Glutamatergic neuron (in vitro differentiated cells): ENCODE measurements at regions not wholly inside any gene's neighbourhood (a gene's known extent, or its start where the extent isn't known, plus 50 kb on each side); places are given as distances from the start of the nearest gene placed in this dataset.

Source experiments
- DNase-seq: peaks from one replicate; pipeline ENCODE4 v3.0.0; 2022
- H3K27ac Mint-ChIP-seq: one replicate; pipeline ENCODE4 v1.8.0; 2020; ENCODE audit warnings: mild to moderate bottlenecking, mixed read lengths, inconsistent platforms; ENCODE audit not compliant: unreplicated experiment
- H3K27me3 Mint-ChIP-seq: one replicate; pipeline ENCODE4 v1.8.0; 2020; ENCODE audit warnings: mild to moderate bottlenecking, moderate library complexity, mixed read lengths, inconsistent platforms; ENCODE audit not compliant: unreplicated experiment
- H3K36me3 Mint-ChIP-seq: one replicate; pipeline ENCODE4 v1.8.0; 2020; ENCODE audit warnings: mild to moderate bottlenecking, mixed read lengths, inconsistent platforms; ENCODE audit not compliant: unreplicated experiment
- H3K4me1 Mint-ChIP-seq: one replicate; pipeline ENCODE4 v1.8.0; 2020; ENCODE audit warnings: mild to moderate bottlenecking, low read depth, mixed read lengths, inconsistent platforms; ENCODE audit not compliant: unreplicated experiment
- H3K4me3 Mint-ChIP-seq: one replicate; pipeline ENCODE4 v1.8.0; 2020; ENCODE audit warnings: mild to moderate bottlenecking, mixed read lengths, inconsistent platforms; ENCODE audit not compliant: unreplicated experiment
- H3K9me3 Mint-ChIP-seq: one replicate; pipeline ENCODE4 v1.8.0; 2020; ENCODE audit warnings: mild to moderate bottlenecking, moderate library complexity, mixed read lengths, inconsistent platforms; ENCODE audit not compliant: unreplicated experiment
- TF ChIP-seq, protein P1 (sequence below): fragments of 200-600 bp; sonication (generic); IDR thresholded peaks from one replicate; pipeline ENCODE4 v1.5.0; 2021; ENCODE audit not compliant: partially characterized antibody, unreplicated experiment

DNA sequence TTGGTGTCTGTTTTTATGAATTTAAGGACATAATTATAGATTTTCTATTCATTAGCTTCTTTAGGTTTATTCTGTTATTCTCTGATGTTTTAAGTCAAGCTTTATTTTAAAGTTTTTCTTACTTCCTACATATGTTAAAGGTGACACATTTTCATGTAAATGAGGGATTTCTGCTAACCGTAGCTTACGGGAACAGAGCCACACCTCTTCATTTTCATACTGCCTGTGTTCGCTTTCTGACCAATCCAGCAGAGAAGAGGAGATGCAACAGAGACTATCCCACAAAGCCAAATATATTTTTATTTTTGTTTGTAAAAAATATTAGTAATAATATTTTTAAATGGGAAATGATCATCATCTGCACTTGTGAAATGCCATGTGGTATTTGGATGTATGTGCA lies 774.1 kb downstream of the BRD1 start:
- peaks cover 23% of the 10 kb centered on the region for H3K9me3 Mint-ChIP-seq
- H3K4me3 Mint-ChIP-seq: no peak overlapping the region
- DNase-seq: no peak
- no peak overlapping the region for H3K27ac Mint-ChIP-seq
- no peaks in the 10 kb centered on the region for H3K4me1 Mint-ChIP-seq
- no peaks in the 10 kb centered on the region for H3K27me3 Mint-ChIP-seq
- H3K36me3 Mint-ChIP-seq: peaks cover 8% of the 10 kb centered on the region
- TF ChIP-seq, protein P1, sequence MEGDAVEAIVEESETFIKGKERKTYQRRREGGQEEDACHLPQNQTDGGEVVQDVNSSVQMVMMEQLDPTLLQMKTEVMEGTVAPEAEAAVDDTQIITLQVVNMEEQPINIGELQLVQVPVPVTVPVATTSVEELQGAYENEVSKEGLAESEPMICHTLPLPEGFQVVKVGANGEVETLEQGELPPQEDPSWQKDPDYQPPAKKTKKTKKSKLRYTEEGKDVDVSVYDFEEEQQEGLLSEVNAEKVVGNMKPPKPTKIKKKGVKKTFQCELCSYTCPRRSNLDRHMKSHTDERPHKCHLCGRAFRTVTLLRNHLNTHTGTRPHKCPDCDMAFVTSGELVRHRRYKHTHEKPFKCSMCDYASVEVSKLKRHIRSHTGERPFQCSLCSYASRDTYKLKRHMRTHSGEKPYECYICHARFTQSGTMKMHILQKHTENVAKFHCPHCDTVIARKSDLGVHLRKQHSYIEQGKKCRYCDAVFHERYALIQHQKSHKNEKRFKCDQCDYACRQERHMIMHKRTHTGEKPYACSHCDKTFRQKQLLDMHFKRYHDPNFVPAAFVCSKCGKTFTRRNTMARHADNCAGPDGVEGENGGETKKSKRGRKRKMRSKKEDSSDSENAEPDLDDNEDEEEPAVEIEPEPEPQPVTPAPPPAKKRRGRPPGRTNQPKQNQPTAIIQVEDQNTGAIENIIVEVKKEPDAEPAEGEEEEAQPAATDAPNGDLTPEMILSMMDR: no peak

DNA sequence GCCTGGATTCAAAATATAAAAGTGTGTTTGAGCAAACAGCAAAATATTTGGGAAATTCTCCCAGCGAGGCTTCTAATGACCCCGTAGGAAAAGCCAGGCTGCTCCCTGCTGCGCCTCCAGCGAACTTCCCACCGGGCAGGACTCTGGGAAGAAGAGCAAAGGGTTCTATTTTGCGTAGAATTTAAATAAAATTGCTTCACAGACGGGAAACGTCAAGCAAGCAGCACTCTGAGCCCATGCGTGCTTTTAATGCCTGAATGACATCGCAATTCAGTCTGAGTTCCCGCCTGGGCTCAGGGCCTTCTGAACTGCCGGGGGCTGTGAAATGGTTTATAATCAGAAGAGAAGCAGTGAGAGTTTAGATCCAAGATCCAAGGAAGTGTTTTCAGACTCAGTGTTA lies 775.1 kb downstream of the BRD1 start:
- no peaks in the 10 kb centered on the region for H3K27me3 Mint-ChIP-seq
- no peak overlapping the region for H3K27ac Mint-ChIP-seq

DNA sequence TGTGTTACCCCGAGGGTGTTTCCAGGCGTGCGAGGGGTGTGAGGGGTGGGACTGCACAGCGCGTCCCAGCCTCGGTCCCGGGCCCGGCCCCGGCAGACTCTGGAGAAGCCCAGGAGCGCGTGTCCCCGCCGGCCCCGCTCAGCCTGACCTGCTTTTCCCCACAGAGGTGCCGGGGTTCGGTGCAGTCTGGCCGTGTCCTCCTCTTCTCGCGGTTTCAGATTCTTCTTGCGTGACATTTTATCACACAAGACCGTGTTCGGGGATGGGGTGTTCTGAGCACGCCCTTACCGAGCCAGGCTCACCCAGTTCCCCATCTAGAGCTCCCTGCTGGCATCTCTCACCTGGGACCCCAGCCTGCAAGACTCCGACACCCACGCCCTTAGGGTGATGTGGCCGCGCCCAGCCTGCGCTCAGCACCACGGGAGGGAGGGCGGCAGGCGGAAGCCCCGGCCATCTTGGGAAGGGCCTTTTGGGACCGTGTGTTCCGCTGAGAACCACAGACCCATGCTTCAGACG lies 775.6 kb downstream of the BRD1 start:
- TF ChIP-seq, protein P1: no peak
- no peak for DNase-seq
- Mint-ChIP-seq H3K4me3 (no peak overlapping the region), H3K36me3 (peaks cover 8% of the 10 kb centered on the region), H3K27ac (no peak overlapping the region), H3K27me3 (peaks cover 1% of the 10 kb centered on the region), H3K9me3 (peaks cover 29% of the 10 kb centered on the region), H3K4me1 (no peaks in the 10 kb centered on the region)

More for the DNA sequence above, 775.1 kb downstream of the BRD1 start:
- H3K4me1 Mint-ChIP-seq: no peaks in the 10 kb centered on the region
- no peak for DNase-seq
- TF ChIP-seq, protein P1: no peak
- H3K36me3 Mint-ChIP-seq: peaks cover 8% of the 10 kb centered on the region
- H3K4me3 Mint-ChIP-seq: no peak overlapping the region
- H3K9me3 Mint-ChIP-seq: peaks cover 25% of the 10 kb centered on the region

DNA sequence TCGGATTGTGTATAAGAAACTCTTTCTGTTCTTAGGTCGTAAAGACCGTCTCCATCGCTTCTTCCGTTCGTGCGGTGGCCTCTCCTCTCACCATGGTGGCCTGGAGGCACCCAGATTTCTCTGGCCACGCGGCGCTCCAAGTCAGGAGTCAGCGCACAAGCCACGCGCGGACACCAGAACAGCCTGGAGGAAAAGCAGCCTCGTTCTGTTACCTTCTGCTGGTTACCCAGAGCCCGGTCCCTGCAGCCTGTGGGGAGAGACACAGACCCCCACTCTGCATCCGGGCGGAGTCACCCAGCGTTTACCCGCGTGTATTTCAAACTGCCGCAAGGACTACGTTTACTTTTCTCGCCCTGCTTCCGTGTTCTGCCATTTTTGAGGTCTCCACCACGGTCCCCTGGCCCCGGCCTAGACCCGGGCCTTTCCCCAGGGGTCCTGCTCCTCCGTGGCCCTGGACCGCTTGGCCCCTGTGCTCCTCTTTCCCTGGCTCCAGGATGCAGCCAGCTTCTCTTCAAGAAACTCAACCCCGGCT lies 776.1 kb downstream of the BRD1 start:
- peaks cover 8% of the 10 kb centered on the region for H3K36me3 Mint-ChIP-seq
- TF ChIP-seq, protein P1: no peak
- no peak overlapping the region for H3K27ac Mint-ChIP-seq
- peaks cover 32% of the 10 kb centered on the region for H3K9me3 Mint-ChIP-seq
- no peak overlapping the region for H3K4me3 Mint-ChIP-seq
- no peak for DNase-seq
- no peaks in the 10 kb centered on the region for H3K4me1 Mint-ChIP-seq
- H3K27me3 Mint-ChIP-seq: peaks cover 1% of the 10 kb centered on the region

DNA sequence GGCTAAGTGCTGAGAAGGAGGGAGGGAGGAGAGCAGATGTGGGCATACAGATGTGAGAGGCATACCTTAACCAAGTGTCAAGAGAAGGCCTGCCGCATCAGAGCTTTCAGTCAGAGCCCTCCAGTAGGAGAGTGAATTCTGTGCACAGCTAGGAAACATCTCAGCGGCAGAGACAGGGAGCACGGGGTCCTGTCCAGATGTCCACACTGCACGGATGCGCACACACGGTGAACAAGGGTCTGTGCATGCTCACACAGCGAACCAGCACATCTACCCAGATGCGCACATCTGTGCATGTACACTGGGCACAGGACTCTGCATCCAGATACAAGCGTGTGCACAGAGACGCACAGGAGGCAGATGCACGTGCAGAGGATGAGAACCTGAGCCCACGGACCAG lies 778.0 kb downstream of the BRD1 start:
- DNase-seq: no peak
- Mint-ChIP-seq H3K27ac (no peak overlapping the region), H3K4me3 (no peak overlapping the region), H3K4me1 (no peaks in the 10 kb centered on the region), H3K36me3 (peaks cover 16% of the 10 kb centered on the region), H3K9me3 (peaks cover 40% of the 10 kb centered on the region), H3K27me3 (peaks cover 5% of the 10 kb centered on the region)
- TF ChIP-seq, protein P1: no peak
